ENCODE measurements at regions not wholly inside any gene's neighbourhood (a gene's known extent, or its start where the extent isn't known, plus 50 kb on each side); places are given as distances from the start of the nearest gene placed in this dataset.
"Not testable (repeated sequence)": the region's sequence is repeated elsewhere in the genome, so short reads cannot be mapped to it uniquely, and the experiment has no call there.

GRCh38 chr12:42868291-42868690 lies 278.7 kb upstream of the PRICKLE1 start:
- H3K27ac Mint-ChIP-seq, result no peak overlapping the region
- no peaks in the 10 kb centered on the region for H3K4me1 Mint-ChIP-seq
- H3K27me3 Mint-ChIP-seq, result no peaks in the 10 kb centered on the region
- H3K9me3 Mint-ChIP-seq, result peaks cover 10% of the 10 kb centered on the region
- no peak overlapping the region for H3K4me3 Mint-ChIP-seq
- no peaks in the 10 kb centered on the region for H3K36me3 Mint-ChIP-seq

- H3K27me3 Mint-ChIP-seq, result no peaks in the 10 kb centered on the region
- H3K9me3 Mint-ChIP-seq, result peaks cover 10% of the 10 kb centered on the region
- H3K36me3 Mint-ChIP-seq, result no peaks in the 10 kb centered on the region
- H3K4me3 Mint-ChIP-seq, result no peak overlapping the region
- H3K4me1 Mint-ChIP-seq, result no peaks in the 10 kb centered on the region
- no peak overlapping the region for H3K27ac Mint-ChIP-seq
Measured at GRCh38 chr12:42865282-42865681, 275.7 kb upstream of the PRICKLE1 start.

- Mint-ChIP-seq H3K27ac (no peak overlapping the region), H3K27me3 (no peaks in the 10 kb centered on the region), H3K36me3 (no peaks in the 10 kb centered on the region), H3K4me1 (no peaks in the 10 kb centered on the region), H3K9me3 (peaks cover 10% of the 10 kb centered on the region), H3K4me3 (no peak overlapping the region)
Measured at GRCh38 chr12:42862055-42862454, 272.5 kb upstream of the PRICKLE1 start.

DNA sequence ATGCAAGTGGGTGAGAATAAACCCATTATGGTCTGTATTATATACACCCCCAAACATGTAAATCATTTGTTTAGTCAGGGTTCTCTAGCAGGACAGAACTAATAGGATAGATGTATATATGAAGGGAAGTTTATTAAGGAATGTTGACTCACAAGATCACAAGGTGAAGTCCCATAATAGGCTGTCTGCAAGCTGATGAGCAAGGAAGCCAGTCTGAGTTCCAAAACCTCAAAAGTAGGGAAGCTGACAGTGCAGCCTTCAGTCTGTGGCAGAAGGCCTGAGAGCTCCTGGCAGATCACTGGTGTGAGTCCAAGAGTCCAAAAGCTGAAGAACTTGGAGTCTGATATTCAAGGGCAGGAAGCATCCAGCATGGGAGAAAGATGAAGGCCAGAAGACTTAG lies 270.8 kb upstream of the PRICKLE1 start:
- H3K9me3 Mint-ChIP-seq, H3K4me1 Mint-ChIP-seq, H3K4me3 Mint-ChIP-seq, H3K27ac Mint-ChIP-seq, H3K27me3 Mint-ChIP-seq, H3K36me3 Mint-ChIP-seq: not testable (repeated sequence)

- H3K27me3 Mint-ChIP-seq, result no peaks in the 10 kb centered on the region
- no peaks in the 10 kb centered on the region for H3K4me1 Mint-ChIP-seq
- H3K4me3 Mint-ChIP-seq, result no peak overlapping the region
- no peaks in the 10 kb centered on the region for H3K36me3 Mint-ChIP-seq
- no peaks in the 10 kb centered on the region for H3K9me3 Mint-ChIP-seq
- H3K27ac Mint-ChIP-seq, result no peak overlapping the region
Measured at GRCh38 chr12:42859612-42860011, 270.1 kb upstream of the PRICKLE1 start.

DNA sequence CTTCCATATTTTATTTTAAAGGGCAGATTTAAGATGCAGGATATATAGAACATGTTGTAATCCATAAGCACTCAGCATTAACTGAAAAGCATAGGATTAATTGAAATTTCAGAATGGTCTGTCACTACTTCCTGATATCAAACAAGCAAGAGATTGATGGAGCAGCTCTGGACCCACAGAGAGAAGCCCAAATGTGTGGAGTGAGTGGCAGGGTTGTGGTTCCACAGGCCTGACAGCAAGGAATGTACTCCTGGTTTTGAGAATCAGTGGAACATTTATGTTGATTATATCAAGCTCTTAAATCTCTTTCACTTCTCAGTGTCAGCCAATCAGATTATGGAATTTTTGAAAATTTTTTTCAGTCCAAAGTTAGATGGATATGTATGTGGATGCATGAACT lies 267.6 kb upstream of the PRICKLE1 start:
- no peaks in the 10 kb centered on the region for H3K36me3 Mint-ChIP-seq
- no peak overlapping the region for H3K4me3 Mint-ChIP-seq
- H3K4me1 Mint-ChIP-seq, result no peaks in the 10 kb centered on the region
- no peaks in the 10 kb centered on the region for H3K9me3 Mint-ChIP-seq
- no peak overlapping the region for H3K27ac Mint-ChIP-seq
- no peaks in the 10 kb centered on the region for H3K27me3 Mint-ChIP-seq

- Mint-ChIP-seq H3K27me3 (no peaks in the 10 kb centered on the region), H3K4me1 (no peaks in the 10 kb centered on the region), H3K36me3 (no peaks in the 10 kb centered on the region), H3K4me3 (no peak overlapping the region), H3K27ac (no peak overlapping the region), H3K9me3 (no peaks in the 10 kb centered on the region)
Measured at GRCh38 chr12:42855362-42855950, 265.9 kb upstream of the PRICKLE1 start.

DNA sequence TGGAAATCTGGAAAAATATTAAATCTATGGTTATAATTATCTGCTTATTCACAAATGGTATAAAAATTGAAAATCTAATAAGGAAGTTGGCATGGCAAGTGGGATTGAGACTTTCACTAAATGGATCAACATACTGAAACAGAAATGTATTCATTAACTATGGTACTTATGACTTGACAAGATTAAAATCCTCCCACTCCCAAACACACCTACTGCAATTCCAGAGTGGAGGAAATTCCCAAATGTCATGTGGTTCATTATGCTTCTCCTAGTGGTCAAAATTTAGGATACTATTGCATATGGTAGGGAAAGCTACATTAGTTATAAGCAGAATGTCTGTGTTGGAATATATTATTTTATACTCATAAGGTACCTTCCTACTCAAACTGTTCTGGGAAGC lies 265.3 kb upstream of the PRICKLE1 start:
- H3K27ac Mint-ChIP-seq, result no peak overlapping the region
- no peak overlapping the region for H3K4me3 Mint-ChIP-seq

GRCh38 chr12:42854208-42854607 lies 264.7 kb upstream of the PRICKLE1 start:
- no peaks in the 10 kb centered on the region for H3K9me3 Mint-ChIP-seq

More for the DNA sequence above, 265.3 kb upstream of the PRICKLE1 start:
- Mint-ChIP-seq H3K36me3 (no peaks in the 10 kb centered on the region), H3K4me1 (no peaks in the 10 kb centered on the region), H3K27me3 (no peaks in the 10 kb centered on the region), H3K9me3 (no peaks in the 10 kb centered on the region)

GRCh38 chr12:42853370-42854140 lies 264.0 kb upstream of the PRICKLE1 start:
- H3K36me3 Mint-ChIP-seq, result no peaks in the 10 kb centered on the region
- no peak overlapping the region for H3K4me3 Mint-ChIP-seq
- H3K9me3 Mint-ChIP-seq, result no peaks in the 10 kb centered on the region
- no peak overlapping the region for H3K27ac Mint-ChIP-seq
- no peaks in the 10 kb centered on the region for H3K4me1 Mint-ChIP-seq
- no peaks in the 10 kb centered on the region for H3K27me3 Mint-ChIP-seq

More at GRCh38 chr12:42854208-42854607, 264.7 kb upstream of the PRICKLE1 start:
- Mint-ChIP-seq H3K27me3 (no peaks in the 10 kb centered on the region), H3K4me3 (no peak overlapping the region), H3K27ac (no peak overlapping the region), H3K4me1 (no peaks in the 10 kb centered on the region), H3K36me3 (no peaks in the 10 kb centered on the region)

GRCh38 chr12:42846782-42847181 lies 257.2 kb upstream of the PRICKLE1 start:
- Mint-ChIP-seq H3K27me3 (no peaks in the 10 kb centered on the region), H3K4me3 (no peak overlapping the region), H3K36me3 (no peaks in the 10 kb centered on the region), H3K9me3 (peaks cover 6% of the 10 kb centered on the region), H3K4me1 (no peaks in the 10 kb centered on the region), H3K27ac (no peak overlapping the region)

DNA sequence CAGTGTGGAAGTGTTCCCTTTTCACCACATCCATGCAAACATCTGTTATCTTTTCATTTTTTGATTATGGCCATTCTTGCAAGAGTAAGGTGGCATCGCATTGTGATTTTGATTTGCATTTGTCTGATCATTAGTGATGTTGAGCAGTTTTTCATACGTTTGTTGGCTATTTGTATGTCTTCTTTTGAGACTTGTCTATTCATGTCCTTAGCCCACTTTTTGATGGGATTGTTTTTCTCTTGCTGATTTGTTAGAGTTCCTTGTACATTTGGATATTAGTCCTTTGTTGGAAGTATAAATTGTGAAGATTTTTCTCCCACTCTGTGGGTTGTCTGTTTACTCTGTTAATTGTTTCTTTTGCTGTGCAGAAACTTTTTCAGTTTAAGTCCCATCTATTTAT lies 244.5 kb upstream of the PRICKLE1 start:
- peaks cover 8% of the 10 kb centered on the region for H3K9me3 Mint-ChIP-seq
- H3K36me3 Mint-ChIP-seq, result no peaks in the 10 kb centered on the region
- H3K4me3 Mint-ChIP-seq, result no peak overlapping the region
- no peaks in the 10 kb centered on the region for H3K27me3 Mint-ChIP-seq
- no peaks in the 10 kb centered on the region for H3K4me1 Mint-ChIP-seq
- H3K27ac Mint-ChIP-seq, result no peak overlapping the region

- Mint-ChIP-seq H3K4me3 (no peak overlapping the region), H3K9me3 (peaks cover 13% of the 10 kb centered on the region), H3K4me1 (no peaks in the 10 kb centered on the region), H3K27me3 (no peaks in the 10 kb centered on the region), H3K36me3 (no peaks in the 10 kb centered on the region), H3K27ac (no peak overlapping the region)
Measured at GRCh38 chr12:42828836-42829235, 239.3 kb upstream of the PRICKLE1 start.

- H3K9me3 Mint-ChIP-seq, result peaks cover 13% of the 10 kb centered on the region
- no peaks in the 10 kb centered on the region for H3K36me3 Mint-ChIP-seq
- H3K4me1 Mint-ChIP-seq, result no peaks in the 10 kb centered on the region
- H3K4me3 Mint-ChIP-seq, result no peak overlapping the region
- H3K27me3 Mint-ChIP-seq, result no peaks in the 10 kb centered on the region
- no peak overlapping the region for H3K27ac Mint-ChIP-seq
Measured at GRCh38 chr12:42824327-42824726, 234.8 kb upstream of the PRICKLE1 start.

GRCh38 chr12:42823679-42824078 lies 234.1 kb upstream of the PRICKLE1 start:
- no peak overlapping the region for H3K27ac Mint-ChIP-seq
- H3K4me1 Mint-ChIP-seq, result no peaks in the 10 kb centered on the region
- H3K4me3 Mint-ChIP-seq, result no peak overlapping the region
- H3K36me3 Mint-ChIP-seq, result no peaks in the 10 kb centered on the region
- peaks cover 13% of the 10 kb centered on the region for H3K9me3 Mint-ChIP-seq
- H3K27me3 Mint-ChIP-seq, result no peaks in the 10 kb centered on the region

GRCh38 chr12:42819846-42820245 lies 230.3 kb upstream of the PRICKLE1 start:
- no peaks in the 10 kb centered on the region for H3K36me3 Mint-ChIP-seq

DNA sequence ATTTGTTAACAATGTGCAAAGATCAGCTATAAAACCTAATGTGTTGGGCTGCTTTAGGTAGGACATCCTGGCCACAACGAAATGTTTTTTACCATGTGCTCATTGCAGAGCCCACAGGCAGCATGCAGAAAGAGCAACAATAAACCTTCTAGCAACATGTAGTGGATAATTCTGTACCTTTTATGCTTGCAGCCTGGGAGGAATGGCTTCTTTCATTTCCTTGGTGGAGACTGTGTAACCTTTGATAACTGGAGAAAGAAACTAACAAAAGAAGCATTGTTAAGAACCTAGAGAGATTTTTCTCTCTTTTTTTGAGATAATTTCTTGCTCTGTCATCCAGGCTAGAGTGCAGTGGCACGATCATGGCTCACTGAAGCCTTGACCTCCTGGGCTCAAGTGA lies 225.5 kb upstream of the PRICKLE1 start:
- H3K27ac Mint-ChIP-seq, result no peak overlapping the region
- peaks cover 7% of the 10 kb centered on the region for H3K9me3 Mint-ChIP-seq
- no peak overlapping the region for H3K4me3 Mint-ChIP-seq
- no peaks in the 10 kb centered on the region for H3K4me1 Mint-ChIP-seq
- no peaks in the 10 kb centered on the region for H3K27me3 Mint-ChIP-seq
- H3K36me3 Mint-ChIP-seq, result no peaks in the 10 kb centered on the region

More at GRCh38 chr12:42819846-42820245, 230.3 kb upstream of the PRICKLE1 start:
- Mint-ChIP-seq H3K4me1 (no peaks in the 10 kb centered on the region), H3K27ac (no peak overlapping the region), H3K4me3 (no peak overlapping the region), H3K9me3 (peaks cover 17% of the 10 kb centered on the region), H3K27me3 (no peaks in the 10 kb centered on the region)
